ENCODE measurements at regions not wholly inside any gene's neighbourhood (a gene's known extent, or its start where the extent isn't known, plus 50 kb on each side); places are given as distances from the start of the nearest gene placed in this dataset.

DNA sequence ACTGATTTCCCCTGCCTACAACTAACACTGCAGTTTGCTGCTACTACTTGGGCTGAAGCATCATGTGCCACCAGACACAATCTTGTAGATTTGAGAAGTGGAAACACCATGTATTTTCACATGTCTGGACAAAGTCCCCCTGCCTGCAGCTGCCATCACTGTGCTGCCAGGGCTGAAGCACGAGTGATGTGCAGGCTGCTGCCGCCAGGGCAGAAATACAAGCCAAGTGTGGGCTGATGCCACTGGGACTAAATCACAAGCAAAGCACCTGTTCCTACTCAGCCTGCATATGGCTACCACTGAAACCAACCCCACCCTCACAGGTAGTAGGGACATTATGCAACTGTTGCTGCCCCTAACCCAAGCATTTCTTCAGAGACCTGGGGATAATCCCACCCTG, 179.5 kb upstream of the SLC35G4 start:
- DNase-seq (ENCODE audit: extremely low read depth in 1 of 4, low spot score in 3 of 4) (no peak), FAIRE-seq (no peak), ATAC-seq (no peak)
- no peaks in the 10 kb centered on the region for H3K9me1 ChIP-seq (ENCODE audit: control insufficient read depth, insufficient read depth, low read length)
- H4K20me1 ChIP-seq (replicated peaks; ENCODE audit: control insufficient read depth, insufficient read depth, low read length), result no peaks in the 10 kb centered on the region
- intact Hi-C loops (cut with micrococcal nuclease), result no loop called here
- no peaks in the 10 kb centered on the region for H3K9me3 ChIP-seq (replicated peaks; ENCODE audit: control insufficient read depth, insufficient read depth, low read depth, low read length)
- H3K36me3 ChIP-seq (ENCODE audit: control insufficient read depth, insufficient read depth, low read length), result no peaks in the 10 kb centered on the region
- no peak overlapping the region for H3K27ac ChIP-seq (ENCODE audit: extremely low read depth, low read depth, low read length)
- 0% methylated on average over 2 of the region's 2 CpGs for WGBS (ENCODE audit: insufficient coverage, low coverage, missing lambda C conversion rate)
- no peak for TF ChIP-seq SMARCA5 (IDR thresholded peaks at IDR 0.05)
- TF ChIP-seq GABPB2 (CRISPR knock-in tag; conservative IDR thresholded peaks at IDR 0.05), result no peak
- no peak for TF ChIP-seq MXD1 (CRISPR knock-in tag; IDR thresholded peaks at IDR 0.05; ENCODE audit: borderline replicate concordance, poor library complexity, severe bottlenecking)
- no peak for TF ChIP-seq HDAC2 (IDR thresholded peaks at IDR 0.05)
- TF ChIP-seq TRIM28 (IDR thresholded peaks at IDR 0.05), result no peak
- TF ChIP-seq TGIF2 (CRISPR knock-in tag; IDR thresholded peaks at IDR 0.05), result no peak
- TF ChIP-seq ARID2 (IDR thresholded peaks at IDR 0.05), result no peak
- TF ChIP-seq, protein P1, sequence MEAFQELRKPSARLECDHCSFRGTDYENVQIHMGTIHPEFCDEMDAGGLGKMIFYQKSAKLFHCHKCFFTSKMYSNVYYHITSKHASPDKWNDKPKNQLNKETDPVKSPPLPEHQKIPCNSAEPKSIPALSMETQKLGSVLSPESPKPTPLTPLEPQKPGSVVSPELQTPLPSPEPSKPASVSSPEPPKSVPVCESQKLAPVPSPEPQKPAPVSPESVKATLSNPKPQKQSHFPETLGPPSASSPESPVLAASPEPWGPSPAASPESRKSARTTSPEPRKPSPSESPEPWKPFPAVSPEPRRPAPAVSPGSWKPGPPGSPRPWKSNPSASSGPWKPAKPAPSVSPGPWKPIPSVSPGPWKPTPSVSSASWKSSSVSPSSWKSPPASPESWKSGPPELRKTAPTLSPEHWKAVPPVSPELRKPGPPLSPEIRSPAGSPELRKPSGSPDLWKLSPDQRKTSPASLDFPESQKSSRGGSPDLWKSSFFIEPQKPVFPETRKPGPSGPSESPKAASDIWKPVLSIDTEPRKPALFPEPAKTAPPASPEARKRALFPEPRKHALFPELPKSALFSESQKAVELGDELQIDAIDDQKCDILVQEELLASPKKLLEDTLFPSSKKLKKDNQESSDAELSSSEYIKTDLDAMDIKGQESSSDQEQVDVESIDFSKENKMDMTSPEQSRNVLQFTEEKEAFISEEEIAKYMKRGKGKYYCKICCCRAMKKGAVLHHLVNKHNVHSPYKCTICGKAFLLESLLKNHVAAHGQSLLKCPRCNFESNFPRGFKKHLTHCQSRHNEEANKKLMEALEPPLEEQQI (IDR thresholded peaks at IDR 0.05), result no peak
- no peak for TF ChIP-seq ILF3 (IDR thresholded peaks at IDR 0.05; ENCODE audit: borderline replicate concordance)
- TF ChIP-seq ESRRA (IDR thresholded peaks at IDR 0.05; ENCODE audit: borderline replicate concordance, low read depth), result no peak
- TF ChIP-seq HNRNPUL1 (IDR thresholded peaks at IDR 0.05; ENCODE audit: low read length), result no peak
- TF ChIP-seq GABPB1 (CRISPR knock-in tag; IDR thresholded peaks at IDR 0.05), result no peak
- no peaks in the 10 kb centered on the region for H3K4me1 ChIP-seq (replicated peaks in 1 of 2; ENCODE audit: control insufficient read depth in 2 of 2, insufficient read depth in 2 of 2, low read length in 2 of 2)
- in situ Hi-C loops (cut with MboI), result no loop called here
- POLR2A ChIA-PET, result no interaction called here
- CTCF ChIA-PET (ENCODE audit: low intra/inter-chr PET ratio), result no interaction called here
- H3K27me3 ChIP-seq (ENCODE audit: control insufficient read depth in 2 of 2, insufficient read depth in 2 of 2, low read length in 2 of 2), result no peaks in the 10 kb centered on the region
- H3K79me2 ChIP-seq (ENCODE audit: control insufficient read depth, insufficient read depth, low read length), result no peaks in the 10 kb centered on the region
- H2AFZ ChIP-seq (ENCODE audit: low read depth, low read length), result no peak overlapping the region
- no TSS peak for BruUV-seq (replicated peaks)
- no peak overlapping the region for H3K9ac ChIP-seq (ENCODE audit: insufficient read depth in 1 of 2, low read depth in 2 of 2, low read length in 2 of 2)
- no peak overlapping the region for H3K4me2 ChIP-seq (ENCODE audit: insufficient read depth, low read length)
- H3K4me3 ChIP-seq, result no peak overlapping the region

Data from K562 (cell line).